SU-DHL-6 (cell line): ENCODE measurements at regions not wholly inside any gene's neighbourhood (a gene's known extent, or its start where the extent isn't known, plus 50 kb on each side); places are given as distances from the start of the nearest gene placed in this dataset.
"Not testable (repeated sequence)": the region's sequence is repeated elsewhere in the genome, so short reads cannot be mapped to it uniquely, and the experiment has no call there.

Experiments used
- H2AFZ ChIP-seq: fragments of 200-600 bp; sonication (generic); 2 replicates; pipeline ENCODE4 v1.6.1; 2014; ENCODE audit warnings: low read depth, mild to moderate bottlenecking, moderate library complexity, mixed read lengths, antibody characterized with exemption, low read length; ENCODE audit not compliant: severe bottlenecking
- H3F3A ChIP-seq: fragments of 200-600 bp; shearing (Covaris generic); 2 replicates; pipeline ENCODE4 v1.6.0; 2016; ENCODE audit warnings: antibody characterized with exemption, mild to moderate bottlenecking; ENCODE audit not compliant: insufficient read depth
- H3K27ac ChIP-seq: fragments of 200-600 bp; sonication (generic); 2 replicates; pipeline ENCODE4 v1.5.1; 2016; ENCODE audit warnings: low read depth, mild to moderate bottlenecking, low read length, moderate library complexity, mixed read lengths
- H3K27me3 ChIP-seq: fragments of 200-600 bp; sonication (generic), shearing (Covaris generic); 2 replicates; pipeline ENCODE4 v1.6.0; 2014; ENCODE audit warnings: mild to moderate bottlenecking, low read length
- H3K36me3 ChIP-seq: fragments of 200-600 bp; sonication (generic); 2 replicates; pipeline ENCODE4 v1.6.1; 2014; ENCODE audit warnings: mild to moderate bottlenecking, low read length, mixed read lengths
- H3K4me2 ChIP-seq: fragments of 300-600, 200-600 bp; shearing (Covaris generic), sonication (generic); 2 replicates; pipeline ENCODE4 v1.6.0; 2014; ENCODE audit warnings: low read length, low read depth, mild to moderate bottlenecking; ENCODE audit not compliant: poor library complexity, severe bottlenecking
- H3K4me3 ChIP-seq: fragments of 200-600 bp; sonication (generic); 2 replicates; pipeline ENCODE4 v1.5.1; 2014; ENCODE audit warnings: antibody characterized with exemption, low read length, mild to moderate bottlenecking, mixed read lengths; ENCODE audit not compliant: insufficient read depth, poor library complexity, severe bottlenecking
- H3K79me2 ChIP-seq: fragments of 200-600 bp; sonication (generic); 2 replicates; pipeline ENCODE4 v1.6.1; 2014; ENCODE audit warnings: mild to moderate bottlenecking, low read length, moderate library complexity; ENCODE audit not compliant: insufficient read depth
- H3K9ac ChIP-seq: fragments of 200-600 bp; sonication (generic); 2 replicates; pipeline ENCODE4 v1.7.0; 2014; ENCODE audit warnings: mild to moderate bottlenecking, low read length
- H3K9me2 ChIP-seq: fragments of 200-600 bp; sonication (generic); replicated peaks from 2 replicates; pipeline ENCODE4 v1.6.1; 2014; ENCODE audit warnings: low read length; ENCODE audit not compliant: insufficient read depth
- H3K9me3 ChIP-seq: fragments of 200-600 bp; sonication (generic); 2 replicates; pipeline ENCODE4 v1.6.1; 2014; ENCODE audit warnings: low read length, mixed read lengths; ENCODE audit not compliant: insufficient read depth
- H4K20me1 ChIP-seq: fragments of 200-600 bp; sonication (generic); 2 replicates; pipeline ENCODE4 v1.6.1; 2014; ENCODE audit warnings: low read depth, mild to moderate bottlenecking, antibody characterized with exemption, low read length, moderate library complexity, mixed read lengths
- CTCF ChIP-seq: fragments of 200-600 bp; sonication (generic); IDR thresholded peaks from one replicate; pipeline ENCODE4 v1.5.1; 2017; ENCODE audit warnings: antibody characterized with exemption, mild to moderate bottlenecking, low read length, moderate library complexity; ENCODE audit not compliant: insufficient read depth, poor library complexity, severe bottlenecking
- EZH2phosphoT487 ChIP-seq: fragments of 200-600 bp; sonication (generic), shearing (Covaris generic); conservative IDR thresholded peaks from 2 replicates; pipeline ENCODE4 v1.6.1; 2018; ENCODE audit warnings: mild to moderate bottlenecking, antibody characterized with exemption, low read length, moderate library complexity, mixed read lengths

GRCh38 chr7:149682038-149682437 is 91.3 kb downstream of the ZNF467 start:
- no peaks in the 10 kb centered on the region for H3K36me3 ChIP-seq
- H3K9me2 ChIP-seq, result no peaks in the 10 kb centered on the region
- no peaks in the 10 kb centered on the region for H3K27me3 ChIP-seq
- no peak overlapping the region for H3K4me2 ChIP-seq
- H3K27ac ChIP-seq, result no peak overlapping the region
- no peaks in the 10 kb centered on the region for H3F3A ChIP-seq
- no peak for TF ChIP-seq CTCF
- no peak for TF ChIP-seq EZH2phosphoT487
- no peak overlapping the region for H3K4me3 ChIP-seq
- H3K79me2 ChIP-seq, result no peaks in the 10 kb centered on the region
- H4K20me1 ChIP-seq, result no peaks in the 10 kb centered on the region
- H2AFZ ChIP-seq, result no peak overlapping the region
- H3K9me3 ChIP-seq, result no peaks in the 10 kb centered on the region
- no peak overlapping the region for H3K9ac ChIP-seq

- H3F3A ChIP-seq, result no peaks in the 10 kb centered on the region
- no peak overlapping the region for H3K9ac ChIP-seq
- TF ChIP-seq CTCF, result no peak
- no peak for TF ChIP-seq EZH2phosphoT487
- no peaks in the 10 kb centered on the region for H3K9me2 ChIP-seq
- no peaks in the 10 kb centered on the region for H3K79me2 ChIP-seq
- H3K36me3 ChIP-seq, result no peaks in the 10 kb centered on the region
- no peak overlapping the region for H3K27ac ChIP-seq
- no peak overlapping the region for H2AFZ ChIP-seq
- H3K9me3 ChIP-seq, result no peaks in the 10 kb centered on the region
- H4K20me1 ChIP-seq, result no peaks in the 10 kb centered on the region
- no peak overlapping the region for H3K4me2 ChIP-seq
- H3K4me3 ChIP-seq, result no peak overlapping the region
- no peaks in the 10 kb centered on the region for H3K27me3 ChIP-seq
Observed at GRCh38 chr7:149681274-149681673, 92.1 kb downstream of the ZNF467 start.

GRCh38 chr7:149680331-149681025 is 92.9 kb downstream of the ZNF467 start:
- H3K36me3 ChIP-seq, result no peaks in the 10 kb centered on the region
- no peak overlapping the region for H2AFZ ChIP-seq
- no peak overlapping the region for H3K4me2 ChIP-seq
- H3K9me3 ChIP-seq, result no peaks in the 10 kb centered on the region
- H4K20me1 ChIP-seq, result no peaks in the 10 kb centered on the region
- no peaks in the 10 kb centered on the region for H3K27me3 ChIP-seq
- no peaks in the 10 kb centered on the region for H3K79me2 ChIP-seq
- no peaks in the 10 kb centered on the region for H3K9me2 ChIP-seq
- H3K4me3 ChIP-seq, result no peak overlapping the region
- H3K27ac ChIP-seq, result no peak overlapping the region
- TF ChIP-seq EZH2phosphoT487 (no peak), CTCF (no peak)
- no peak overlapping the region for H3K9ac ChIP-seq
- H3F3A ChIP-seq, result no peaks in the 10 kb centered on the region

- not testable (repeated sequence) for H3K9me2 ChIP-seq, H2AFZ ChIP-seq, H3K36me3 ChIP-seq, H3K9ac ChIP-seq, H3K27me3 ChIP-seq, H4K20me1 ChIP-seq, H3K4me3 ChIP-seq, H3K27ac ChIP-seq, H3K9me3 ChIP-seq, H3F3A ChIP-seq, H3K79me2 ChIP-seq, H3K4me2 ChIP-seq
Observed at GRCh38 chr7:149674728-149675385, 98.5 kb downstream of the ZNF467 start.
